ENCODE measurements at regions not wholly inside any gene's neighbourhood (a gene's known extent, or its start where the extent isn't known, plus 50 kb on each side); places are given as distances from the start of the nearest gene placed in this dataset.
"Not testable (repeated sequence)": the region's sequence is repeated elsewhere in the genome, so short reads cannot be mapped to it uniquely, and the experiment has no call there.

DNA sequence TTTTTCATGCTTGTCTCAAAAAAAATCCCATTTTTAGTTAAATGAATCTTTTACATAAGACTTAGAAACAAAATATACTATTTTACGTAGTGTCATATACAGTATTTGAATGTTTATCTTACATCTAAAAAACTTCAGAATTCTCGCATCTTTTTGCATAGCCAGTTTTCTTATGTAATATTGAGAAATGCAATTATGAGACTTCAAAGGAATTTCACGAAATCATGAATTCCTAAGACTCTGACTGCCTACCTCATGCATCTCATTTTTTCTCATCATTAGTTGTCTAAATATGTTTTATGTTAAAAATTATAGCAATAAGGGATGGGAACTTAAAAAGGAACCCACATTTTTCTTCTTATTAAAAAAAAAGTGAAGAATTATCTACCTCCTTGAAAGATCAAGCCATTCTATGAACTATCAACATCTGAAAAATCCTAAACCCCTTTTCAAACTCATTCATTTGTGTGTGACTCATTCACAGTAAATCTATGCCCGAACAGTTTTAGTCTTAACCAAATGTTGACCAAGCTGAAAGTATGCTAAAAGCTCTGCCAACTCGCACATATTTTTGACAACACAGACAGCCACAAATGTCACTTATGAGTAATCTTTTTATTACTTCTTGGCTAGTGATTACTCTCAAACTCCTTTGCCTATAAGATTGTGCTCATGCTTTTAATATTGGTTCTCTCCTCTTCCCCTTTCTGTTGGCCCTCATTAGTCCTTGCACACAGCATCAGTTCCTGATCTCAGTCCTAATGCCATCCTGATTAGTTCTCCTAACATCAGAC is 115.9 kb downstream of the DCLK3 start:
- Histone ChIP-seq H3K4me3 (no peak overlapping the region), H3K4me1 (peaks cover 0 to 41% (median 13%) of the 10 kb centered on the region in 4 donors), H3K36me3 (no peaks in the 10 kb centered on the region), H3K27me3 (no peaks in the 10 kb centered on the region), H3K27ac (peak overlapping the region in 1 of 2 donors; percentile 31), H3K9me3 (no peaks in the 10 kb centered on the region)
- intact Hi-C loops (cut with DNase I; ENCODE audit: low total_unique reads) = no loop called here
- TF ChIP-seq, protein P1, sequence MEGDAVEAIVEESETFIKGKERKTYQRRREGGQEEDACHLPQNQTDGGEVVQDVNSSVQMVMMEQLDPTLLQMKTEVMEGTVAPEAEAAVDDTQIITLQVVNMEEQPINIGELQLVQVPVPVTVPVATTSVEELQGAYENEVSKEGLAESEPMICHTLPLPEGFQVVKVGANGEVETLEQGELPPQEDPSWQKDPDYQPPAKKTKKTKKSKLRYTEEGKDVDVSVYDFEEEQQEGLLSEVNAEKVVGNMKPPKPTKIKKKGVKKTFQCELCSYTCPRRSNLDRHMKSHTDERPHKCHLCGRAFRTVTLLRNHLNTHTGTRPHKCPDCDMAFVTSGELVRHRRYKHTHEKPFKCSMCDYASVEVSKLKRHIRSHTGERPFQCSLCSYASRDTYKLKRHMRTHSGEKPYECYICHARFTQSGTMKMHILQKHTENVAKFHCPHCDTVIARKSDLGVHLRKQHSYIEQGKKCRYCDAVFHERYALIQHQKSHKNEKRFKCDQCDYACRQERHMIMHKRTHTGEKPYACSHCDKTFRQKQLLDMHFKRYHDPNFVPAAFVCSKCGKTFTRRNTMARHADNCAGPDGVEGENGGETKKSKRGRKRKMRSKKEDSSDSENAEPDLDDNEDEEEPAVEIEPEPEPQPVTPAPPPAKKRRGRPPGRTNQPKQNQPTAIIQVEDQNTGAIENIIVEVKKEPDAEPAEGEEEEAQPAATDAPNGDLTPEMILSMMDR (IDR thresholded peaks at IDR 0.05) = no peak
- DNase-seq = no peak

- intact Hi-C loops (cut with DNase I; ENCODE audit: low total_unique reads) = no loop called here
- TF ChIP-seq, protein P1 (IDR thresholded peaks at IDR 0.05) = no peak
- no peaks in the 10 kb centered on the region for H3K27me3 ChIP-seq
- DNase-seq = no peak
- no peak overlapping the region for H3K27ac ChIP-seq
- no peak overlapping the region for H3K4me3 ChIP-seq
- H3K9me3 ChIP-seq = no peaks in the 10 kb centered on the region
- no peaks in the 10 kb centered on the region for H3K36me3 ChIP-seq
- peaks cover 0 to 41% (median 13%) of the 10 kb centered on the region in 4 donors for H3K4me1 ChIP-seq
Observed at GRCh38 chr3:36647423-36647853, 116.9 kb downstream of the DCLK3 start.

DNA sequence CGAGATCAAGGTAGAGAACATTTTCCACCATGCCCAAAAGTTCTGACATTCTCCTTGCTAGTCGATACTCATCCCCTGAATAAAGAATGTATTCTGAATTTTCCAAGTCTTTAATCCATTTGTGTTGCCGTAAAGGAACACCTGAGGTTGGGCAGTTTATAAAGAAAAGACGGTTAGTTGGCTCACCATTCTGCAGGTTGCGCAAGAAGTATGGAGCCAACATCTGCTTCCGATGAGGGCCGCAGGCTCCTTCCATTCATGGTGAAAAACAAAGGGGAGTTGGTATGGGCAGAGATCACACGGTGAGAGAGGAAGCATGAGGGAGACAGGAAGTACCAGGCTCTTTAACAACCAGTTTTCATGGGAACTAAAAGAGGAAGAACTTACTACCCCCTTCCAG is 121.2 kb downstream of the DCLK3 start:
- Histone ChIP-seq H3K36me3 (no peaks in the 10 kb centered on the region), H3K27ac (no peak overlapping the region), H3K4me3 (no peak overlapping the region), H3K27me3 (no peaks in the 10 kb centered on the region), H3K4me1 (peaks cover 0 to 13% (median 2%) of the 10 kb centered on the region in 4 donors), H3K9me3 (no peaks in the 10 kb centered on the region)
- no peak for DNase-seq
- TF ChIP-seq, protein P1 (IDR thresholded peaks at IDR 0.05) = no peak
- intact Hi-C loops (cut with DNase I; ENCODE audit: low total_unique reads) = no loop called here

- intact Hi-C loops (cut with DNase I; ENCODE audit: low total_unique reads) = no loop called here
- H3K27ac ChIP-seq = no peak overlapping the region
- no peaks in the 10 kb centered on the region for H3K27me3 ChIP-seq
- no peaks in the 10 kb centered on the region for H3K4me1 ChIP-seq
- no peak overlapping the region for H3K4me3 ChIP-seq
- DNase-seq = no peak
- no peaks in the 10 kb centered on the region for H3K9me3 ChIP-seq
- no peaks in the 10 kb centered on the region for H3K36me3 ChIP-seq
- TF ChIP-seq, protein P1 (IDR thresholded peaks at IDR 0.05) = no peak
Observed at GRCh38 chr3:36635731-36636130, 128.6 kb downstream of the DCLK3 start.

DNA sequence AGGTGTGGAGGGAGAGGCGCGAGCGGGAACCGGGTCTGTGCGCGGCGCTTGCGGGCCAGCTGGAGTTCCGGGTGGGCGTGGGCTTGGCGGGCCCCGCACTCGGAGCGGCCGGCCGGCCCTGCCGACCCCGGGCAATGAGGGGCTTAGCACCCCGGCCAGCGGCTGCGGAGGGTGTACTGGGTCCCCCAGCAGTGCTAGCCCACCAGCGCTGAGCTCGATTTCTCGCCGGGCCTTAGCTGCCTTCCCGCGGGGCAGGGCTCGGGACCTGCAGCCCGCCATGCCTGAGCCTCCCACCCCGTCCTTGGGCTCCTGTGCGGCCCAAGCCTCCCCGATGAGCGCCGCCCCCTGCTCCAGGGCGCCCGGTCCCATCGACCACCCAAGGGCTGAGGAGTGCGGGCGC is 130.5 kb downstream of the DCLK3 start:
- not testable (repeated sequence) for H3K27me3 ChIP-seq, H3K9me3 ChIP-seq, H3K4me3 ChIP-seq

GRCh38 chr3:36633060-36633459 is 131.3 kb downstream of the DCLK3 start:
- no peaks in the 10 kb centered on the region for H3K9me3 ChIP-seq
- DNase-seq = no peak
- H3K27me3 ChIP-seq = no peaks in the 10 kb centered on the region
- no peaks in the 10 kb centered on the region for H3K36me3 ChIP-seq
- H3K27ac ChIP-seq = no peak overlapping the region
- intact Hi-C loops (cut with DNase I; ENCODE audit: low total_unique reads) = no loop called here
- no peaks in the 10 kb centered on the region for H3K4me1 ChIP-seq
- TF ChIP-seq, protein P1 (IDR thresholded peaks at IDR 0.05) = no peak
- H3K4me3 ChIP-seq = no peak overlapping the region

More for the DNA sequence above, 130.5 kb downstream of the DCLK3 start:
- intact Hi-C loops (cut with DNase I; ENCODE audit: low total_unique reads); H3K4me1 ChIP-seq; DNase-seq; H3K27ac ChIP-seq; H3K36me3 ChIP-seq: not testable (repeated sequence)
